NB4 (cell line): ENCODE measurements at regions not wholly inside any gene's neighbourhood (a gene's known extent, or its start where the extent isn't known, plus 50 kb on each side); places are given as distances from the start of the nearest gene placed in this dataset.
A peak's percentile ranks its signal among the peaks of the same experiment; 100 is the strongest.

Experiments used
- DNase-seq: peaks from one replicate; pipeline ENCODE4 v3.0.0; 2010; ENCODE audit warnings: low read depth
- H3K4me3 ChIP-seq: one replicate; pipeline ENCODE4 v1.5.1; 2011; ENCODE audit warnings: mild to moderate bottlenecking, low read depth, low read length, moderate library complexity
- MYC ChIP-seq: IDR thresholded peaks from 2 replicates; pipeline ENCODE4 v1.6.1; 2011; ENCODE audit warnings: low read depth, low read length
- POLR2A ChIP-seq: IDR thresholded peaks from 2 replicates; pipeline ENCODE4 v1.6.1; 2011; ENCODE audit warnings: mild to moderate bottlenecking; ENCODE audit not compliant: insufficient read length; ENCODE audit errors: extremely low read depth
- TF ChIP-seq, protein P1 (sequence below): IDR thresholded peaks from one replicate; pipeline ENCODE4 v1.5.1; 2012; ENCODE audit warnings: low read depth, low read length
- TF ChIP-seq, protein P2 (sequence below): IDR thresholded peaks from 2 replicates; pipeline ENCODE4 v1.6.1; 2011; ENCODE audit warnings: low read depth, low read length

- DNase-seq, result no peak
- TF ChIP-seq, protein P1, sequence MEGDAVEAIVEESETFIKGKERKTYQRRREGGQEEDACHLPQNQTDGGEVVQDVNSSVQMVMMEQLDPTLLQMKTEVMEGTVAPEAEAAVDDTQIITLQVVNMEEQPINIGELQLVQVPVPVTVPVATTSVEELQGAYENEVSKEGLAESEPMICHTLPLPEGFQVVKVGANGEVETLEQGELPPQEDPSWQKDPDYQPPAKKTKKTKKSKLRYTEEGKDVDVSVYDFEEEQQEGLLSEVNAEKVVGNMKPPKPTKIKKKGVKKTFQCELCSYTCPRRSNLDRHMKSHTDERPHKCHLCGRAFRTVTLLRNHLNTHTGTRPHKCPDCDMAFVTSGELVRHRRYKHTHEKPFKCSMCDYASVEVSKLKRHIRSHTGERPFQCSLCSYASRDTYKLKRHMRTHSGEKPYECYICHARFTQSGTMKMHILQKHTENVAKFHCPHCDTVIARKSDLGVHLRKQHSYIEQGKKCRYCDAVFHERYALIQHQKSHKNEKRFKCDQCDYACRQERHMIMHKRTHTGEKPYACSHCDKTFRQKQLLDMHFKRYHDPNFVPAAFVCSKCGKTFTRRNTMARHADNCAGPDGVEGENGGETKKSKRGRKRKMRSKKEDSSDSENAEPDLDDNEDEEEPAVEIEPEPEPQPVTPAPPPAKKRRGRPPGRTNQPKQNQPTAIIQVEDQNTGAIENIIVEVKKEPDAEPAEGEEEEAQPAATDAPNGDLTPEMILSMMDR, result no peak
- TF ChIP-seq POLR2A (no peak), MYC (no peak)
- TF ChIP-seq, protein P2, sequence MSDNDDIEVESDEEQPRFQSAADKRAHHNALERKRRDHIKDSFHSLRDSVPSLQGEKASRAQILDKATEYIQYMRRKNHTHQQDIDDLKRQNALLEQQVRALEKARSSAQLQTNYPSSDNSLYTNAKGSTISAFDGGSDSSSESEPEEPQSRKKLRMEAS, result no peak
- no peak overlapping the region for H3K4me3 ChIP-seq
These were observed 174.3 kb upstream of the TNFAIP3 start for GRCh38 chr6:137692806-137693205.

GRCh38 chr6:137693711-137694110 lies 173.3 kb upstream of the TNFAIP3 start:
- TF ChIP-seq, protein P1, result no peak
- TF ChIP-seq POLR2A, result no peak
- H3K4me3 ChIP-seq, result no peak overlapping the region
- DNase-seq, result no peak

- no peak overlapping the region for H3K4me3 ChIP-seq
- no peak for TF ChIP-seq POLR2A
- no peak for TF ChIP-seq MYC
- TF ChIP-seq, protein P1, result no peak
- TF ChIP-seq, protein P2, result no peak
- no peak for DNase-seq
These were observed 170.3 kb upstream of the TNFAIP3 start for GRCh38 chr6:137696765-137697164.

- no peak for TF ChIP-seq MYC
- TF ChIP-seq, protein P2, result no peak
- no peak overlapping the region for H3K4me3 ChIP-seq
- no peak for DNase-seq
These were observed 169.7 kb upstream of the TNFAIP3 start for GRCh38 chr6:137697267-137697938.

DNA sequence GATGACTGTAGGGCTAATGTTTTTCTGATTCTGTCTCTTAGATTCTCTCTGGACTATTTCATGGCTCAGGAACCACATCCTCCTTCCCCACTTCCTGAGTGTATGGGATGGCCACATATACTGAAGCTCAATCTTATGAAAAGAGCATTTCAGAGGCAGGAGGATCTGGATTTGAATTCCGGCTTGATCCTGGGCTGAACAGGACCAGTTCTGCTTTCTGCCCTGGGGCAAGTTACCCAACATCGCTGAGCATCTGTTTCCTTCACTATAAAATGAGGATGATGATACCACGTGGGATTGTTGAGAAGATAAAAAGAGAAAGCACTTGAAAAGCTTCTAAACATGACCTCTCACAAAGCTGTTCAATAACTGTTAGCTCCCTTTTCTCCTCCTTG lies 168.4 kb upstream of the TNFAIP3 start:
- TF ChIP-seq, protein P1, result no peak
- TF ChIP-seq POLR2A (no peak), MYC (no peak)
- TF ChIP-seq, protein P2, result peak; percentile 80
- peak; percentile 66 for DNase-seq
- no peak overlapping the region for H3K4me3 ChIP-seq

DNA sequence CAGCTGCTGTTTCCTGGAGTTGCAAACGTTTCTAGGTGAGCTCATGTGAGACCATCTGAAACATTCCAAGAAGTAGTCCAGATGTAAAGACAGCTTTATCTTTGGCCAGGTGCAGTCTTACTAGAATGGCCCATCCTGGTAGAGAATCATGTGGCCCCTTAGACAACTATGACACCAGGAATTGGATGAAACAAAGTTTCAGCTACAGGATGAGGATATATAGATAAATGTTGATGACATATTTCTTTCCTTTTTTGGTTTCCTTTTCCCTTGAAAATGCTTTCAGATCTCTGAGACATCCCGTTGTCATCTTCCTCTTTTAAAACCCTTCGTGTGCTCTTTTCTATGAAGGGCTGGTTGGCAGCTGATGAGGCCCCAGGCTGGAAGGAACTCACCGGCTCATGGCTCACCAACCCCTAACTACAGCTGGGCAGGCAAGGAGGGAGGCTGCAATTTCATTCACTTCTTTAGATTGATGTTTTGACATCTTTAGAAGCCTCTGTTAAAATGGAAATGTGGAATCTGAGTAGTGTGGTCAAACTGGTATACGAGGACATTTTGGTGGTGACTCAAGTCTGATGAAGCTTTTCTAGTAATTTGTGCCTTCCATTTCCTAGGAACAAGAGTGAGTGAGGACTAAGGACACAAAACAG lies 167.9 kb upstream of the TNFAIP3 start:
- TF ChIP-seq, protein P2, result peak; percentile 36; the same call in 1 of the 2 replicates
- TF ChIP-seq POLR2A (no peak), MYC (peak; percentile 60)
- TF ChIP-seq, protein P1, result no peak
- DNase-seq, result peak; percentile 69
- no peak overlapping the region for H3K4me3 ChIP-seq
